22Rv1 (cell line): ENCODE measurements at regions not wholly inside any gene's neighbourhood (a gene's known extent, or its start where the extent isn't known, plus 50 kb on each side); places are given as distances from the start of the nearest gene placed in this dataset.

ENCODE experiments used
- H3K27ac ChIP-seq: fragments of 450-650 bp; 2 replicates; pipeline ENCODE4 v1.5.1; 2017
- CTCF ChIP-seq: fragments of 450-650 bp; IDR thresholded peaks from 2 replicates; pipeline ENCODE4 v1.5.1; 2017; ENCODE audit warnings: mild to moderate bottlenecking
- ZFX ChIP-seq: fragments of 450-650 bp; IDR thresholded peaks from 2 replicates; pipeline ENCODE4 v1.6.1; 2017; ENCODE audit warnings: antibody characterized with exemption, borderline replicate concordance

GRCh38 chr15:91609231-91609630 is 244.3 kb upstream of the SLCO3A1 start:
- no peak for TF ChIP-seq ZFX
- TF ChIP-seq CTCF = no peak

GRCh38 chr15:91609966-91610365 is 243.5 kb upstream of the SLCO3A1 start:
- no peak overlapping the region for H3K27ac ChIP-seq
- no peak for TF ChIP-seq CTCF
- no peak for TF ChIP-seq ZFX

More at GRCh38 chr15:91609231-91609630, 244.3 kb upstream of the SLCO3A1 start:
- H3K27ac ChIP-seq = no peak overlapping the region

GRCh38 chr15:91611561-91612323 is 241.8 kb upstream of the SLCO3A1 start:
- no peak for TF ChIP-seq ZFX
- no peak for TF ChIP-seq CTCF

GRCh38 chr15:91620229-91620628 is 233.3 kb upstream of the SLCO3A1 start:
- no peak for TF ChIP-seq ZFX
- no peak overlapping the region for H3K27ac ChIP-seq

More at GRCh38 chr15:91611561-91612323, 241.8 kb upstream of the SLCO3A1 start:
- no peak overlapping the region for H3K27ac ChIP-seq

GRCh38 chr15:91622235-91622634 is 231.3 kb upstream of the SLCO3A1 start:
- TF ChIP-seq ZFX (no peak), CTCF (no peak)
- no peak overlapping the region for H3K27ac ChIP-seq

GRCh38 chr15:91622711-91623342 is 230.7 kb upstream of the SLCO3A1 start:
- no peak overlapping the region for H3K27ac ChIP-seq
- TF ChIP-seq CTCF (no peak), ZFX (no peak)

GRCh38 chr15:91624353-91624968 is 229.0 kb upstream of the SLCO3A1 start:
- no peak overlapping the region for H3K27ac ChIP-seq
- TF ChIP-seq ZFX (no peak), CTCF (no peak)
